D721Med (cell line): ENCODE measurements at regions not wholly inside any gene's neighbourhood (a gene's known extent, or its start where the extent isn't known, plus 50 kb on each side); places are given as distances from the start of the nearest gene placed in this dataset.
"Not testable (repeated sequence)": the region's sequence is repeated elsewhere in the genome, so short reads cannot be mapped to it uniquely, and the experiment has no call there.

ENCODE experiments used
- DNase-seq: peaks from one replicate; pipeline ENCODE4 v3.0.0; 2011; ENCODE audit warnings: low spot score; ENCODE audit not compliant: insufficient read length
- FAIRE-seq: peaks from 2 replicates; lab custom pipeline; 2011; peaks lifted over from hg19 to GRCh38; lab: Jason Lieb, UNC
- CTCF ChIP-seq: IDR thresholded peaks from 2 replicates; pipeline ENCODE4 v1.5.1; 2012; ENCODE audit warnings: mild to moderate bottlenecking, control low read depth; ENCODE audit not compliant: insufficient read depth; ENCODE audit errors: missing control alignments

- DNase-seq (no peak), FAIRE-seq (no peak)
- TF ChIP-seq CTCF, result no peak
Measured at GRCh38 chr4:124060261-124060918, 652.1 kb downstream of the ANKRD50 start.

GRCh38 chr4:124061413-124061812, 651.1 kb downstream of the ANKRD50 start:
- FAIRE-seq (peak; percentile 25), DNase-seq (peak; percentile 14)
- TF ChIP-seq CTCF, result no peak

- no peak for DNase-seq
- no peak for FAIRE-seq
- TF ChIP-seq CTCF, result no peak
Measured at GRCh38 chr4:124065422-124065821, 647.1 kb downstream of the ANKRD50 start.

- FAIRE-seq, result no peak
- no peak for DNase-seq
- no peak for TF ChIP-seq CTCF
Measured at GRCh38 chr4:124065936-124066335, 646.6 kb downstream of the ANKRD50 start.

GRCh38 chr4:124066595-124066994, 645.9 kb downstream of the ANKRD50 start:
- FAIRE-seq (no peak), DNase-seq (no peak)
- no peak for TF ChIP-seq CTCF

- TF ChIP-seq CTCF, result no peak
- FAIRE-seq (no peak), DNase-seq (no peak)
Measured at GRCh38 chr4:124067046-124067445, 645.5 kb downstream of the ANKRD50 start.

GRCh38 chr4:124070688-124071484, 641.6 kb downstream of the ANKRD50 start:
- no peak for DNase-seq
- TF ChIP-seq CTCF, result no peak
- no peak for FAIRE-seq

- not testable (repeated sequence) for FAIRE-seq
Measured at GRCh38 chr4:124075276-124075675, 637.3 kb downstream of the ANKRD50 start.

More at GRCh38 chr4:124075276-124075675, 637.3 kb downstream of the ANKRD50 start:
- DNase-seq, result not testable (repeated sequence)
